ENCODE measurements at regions not wholly inside any gene's neighbourhood (a gene's known extent, or its start where the extent isn't known, plus 50 kb on each side); places are given as distances from the start of the nearest gene placed in this dataset.
"Not testable (repeated sequence)": the region's sequence is repeated elsewhere in the genome, so short reads cannot be mapped to it uniquely, and the experiment has no call there.

GRCh38 chr9:103277240-103277639 lies 282.1 kb downstream of the CYLC2 start:
- DNase-seq, result no peak
- H3K4me1 Mint-ChIP-seq, result no peaks in the 10 kb centered on the region
- H3K4me3 Mint-ChIP-seq, result no peak overlapping the region
- intact Hi-C loops (cut with micrococcal nuclease), result no loop called here
- H3K36me3 Mint-ChIP-seq (ENCODE audit: low read depth), result no peaks in the 10 kb centered on the region
- no peaks in the 10 kb centered on the region for H3K9me3 Mint-ChIP-seq
- H3K27me3 Mint-ChIP-seq, result no peaks in the 10 kb centered on the region
- no peak overlapping the region for H3K27ac Mint-ChIP-seq

- Mint-ChIP-seq H3K9me3 (peaks cover 3% of the 10 kb centered on the region), H3K4me1 (no peaks in the 10 kb centered on the region), H3K27me3 (no peaks in the 10 kb centered on the region), H3K4me3 (no peak overlapping the region), H3K27ac (no peak overlapping the region), H3K36me3 (ENCODE audit: low read depth) (no peaks in the 10 kb centered on the region)
- DNase-seq, result no peak
- intact Hi-C loops (cut with micrococcal nuclease), result no loop called here
Observed at GRCh38 chr9:103281126-103281525, 286.0 kb downstream of the CYLC2 start.

GRCh38 chr9:103287361-103287760 lies 292.2 kb downstream of the CYLC2 start:
- Mint-ChIP-seq H3K9me3 (peaks cover 3% of the 10 kb centered on the region), H3K4me1 (no peaks in the 10 kb centered on the region), H3K27ac (no peak overlapping the region), H3K36me3 (ENCODE audit: low read depth) (no peaks in the 10 kb centered on the region), H3K27me3 (no peaks in the 10 kb centered on the region), H3K4me3 (no peak overlapping the region)
- intact Hi-C loops (cut with micrococcal nuclease), result no loop called here
- DNase-seq, result no peak

GRCh38 chr9:103296189-103296588 lies 301.1 kb downstream of the CYLC2 start:
- intact Hi-C loops (cut with micrococcal nuclease), result no loop called here
- DNase-seq, result no peak
- no peaks in the 10 kb centered on the region for H3K36me3 Mint-ChIP-seq (ENCODE audit: low read depth)
- no peaks in the 10 kb centered on the region for H3K27me3 Mint-ChIP-seq
- H3K4me1 Mint-ChIP-seq, result no peaks in the 10 kb centered on the region
- no peaks in the 10 kb centered on the region for H3K9me3 Mint-ChIP-seq
- H3K4me3 Mint-ChIP-seq, result no peak overlapping the region
- no peak overlapping the region for H3K27ac Mint-ChIP-seq

- H3K36me3 Mint-ChIP-seq (ENCODE audit: low read depth), result no peaks in the 10 kb centered on the region
- H3K4me3 Mint-ChIP-seq, result no peak overlapping the region
- H3K27ac Mint-ChIP-seq, result no peak overlapping the region
- H3K4me1 Mint-ChIP-seq, result no peaks in the 10 kb centered on the region
- H3K9me3 Mint-ChIP-seq, result peaks cover 3% of the 10 kb centered on the region
- intact Hi-C loops (cut with micrococcal nuclease), result no loop called here
- no peak for DNase-seq
- no peaks in the 10 kb centered on the region for H3K27me3 Mint-ChIP-seq
Observed at GRCh38 chr9:103301051-103301450, 305.9 kb downstream of the CYLC2 start.

- Mint-ChIP-seq H3K27me3 (no peaks in the 10 kb centered on the region), H3K36me3 (ENCODE audit: low read depth) (no peaks in the 10 kb centered on the region), H3K27ac (no peak overlapping the region), H3K4me1 (no peaks in the 10 kb centered on the region), H3K9me3 (peaks cover 3% of the 10 kb centered on the region), H3K4me3 (no peak overlapping the region)
- intact Hi-C loops (cut with micrococcal nuclease), result no loop called here
- no peak for DNase-seq
Observed at GRCh38 chr9:103304797-103305196, 309.7 kb downstream of the CYLC2 start.

- intact Hi-C loops (cut with micrococcal nuclease), result no loop called here
- DNase-seq, result no peak
- no peaks in the 10 kb centered on the region for H3K9me3 Mint-ChIP-seq
- H3K4me3 Mint-ChIP-seq, result no peak overlapping the region
- H3K36me3 Mint-ChIP-seq (ENCODE audit: low read depth), result no peaks in the 10 kb centered on the region
- no peaks in the 10 kb centered on the region for H3K4me1 Mint-ChIP-seq
- no peaks in the 10 kb centered on the region for H3K27me3 Mint-ChIP-seq
- no peak overlapping the region for H3K27ac Mint-ChIP-seq
Observed at GRCh38 chr9:103319979-103320378, 324.8 kb downstream of the CYLC2 start.

- Mint-ChIP-seq H3K27me3 (no peaks in the 10 kb centered on the region), H3K9me3 (peaks cover 5% of the 10 kb centered on the region), H3K4me1 (no peaks in the 10 kb centered on the region), H3K27ac (no peak overlapping the region), H3K4me3 (no peak overlapping the region), H3K36me3 (ENCODE audit: low read depth) (no peaks in the 10 kb centered on the region)
- intact Hi-C loops (cut with micrococcal nuclease), result no loop called here
- DNase-seq, result no peak
Observed at GRCh38 chr9:103323699-103324098, 328.6 kb downstream of the CYLC2 start.

GRCh38 chr9:103335461-103335860 lies 340.3 kb downstream of the CYLC2 start:
- Mint-ChIP-seq H3K4me3 (no peak overlapping the region), H3K9me3 (no peaks in the 10 kb centered on the region), H3K4me1 (no peaks in the 10 kb centered on the region), H3K36me3 (ENCODE audit: low read depth) (no peaks in the 10 kb centered on the region), H3K27me3 (no peaks in the 10 kb centered on the region), H3K27ac (no peak overlapping the region)
- no peak for DNase-seq
- intact Hi-C loops (cut with micrococcal nuclease), result no loop called here

GRCh38 chr9:103355000-103355399 lies 359.9 kb downstream of the CYLC2 start:
- Mint-ChIP-seq H3K36me3 (ENCODE audit: low read depth) (no peaks in the 10 kb centered on the region), H3K27ac (no peak overlapping the region), H3K4me1 (no peaks in the 10 kb centered on the region), H3K27me3 (no peaks in the 10 kb centered on the region), H3K4me3 (no peak overlapping the region), H3K9me3 (peaks cover 9% of the 10 kb centered on the region)
- no peak for DNase-seq
- intact Hi-C loops (cut with micrococcal nuclease), result no loop called here

- intact Hi-C loops (cut with micrococcal nuclease); DNase-seq; H3K9me3 Mint-ChIP-seq; H3K36me3 Mint-ChIP-seq (ENCODE audit: low read depth); H3K27ac Mint-ChIP-seq; H3K4me1 Mint-ChIP-seq; H3K27me3 Mint-ChIP-seq; H3K4me3 Mint-ChIP-seq: not testable (repeated sequence)
Observed at GRCh38 chr9:103357980-103358379, 362.8 kb downstream of the CYLC2 start.

GRCh38 chr9:103361906-103362305 lies 366.8 kb downstream of the CYLC2 start:
- H3K4me1 Mint-ChIP-seq, result no peaks in the 10 kb centered on the region
- no peaks in the 10 kb centered on the region for H3K36me3 Mint-ChIP-seq (ENCODE audit: low read depth)
- H3K4me3 Mint-ChIP-seq, result no peak overlapping the region
- H3K27me3 Mint-ChIP-seq, result no peaks in the 10 kb centered on the region
- no peak for DNase-seq
- H3K9me3 Mint-ChIP-seq, result peaks cover 5% of the 10 kb centered on the region
- H3K27ac Mint-ChIP-seq, result no peak overlapping the region
- intact Hi-C loops (cut with micrococcal nuclease), result no loop called here

- H3K36me3 Mint-ChIP-seq (ENCODE audit: low read depth), result no peaks in the 10 kb centered on the region
- no peaks in the 10 kb centered on the region for H3K4me1 Mint-ChIP-seq
- intact Hi-C loops (cut with micrococcal nuclease), result no loop called here
- H3K27me3 Mint-ChIP-seq, result no peaks in the 10 kb centered on the region
- DNase-seq, result no peak
- no peak overlapping the region for H3K27ac Mint-ChIP-seq
- H3K9me3 Mint-ChIP-seq, result peaks cover 5% of the 10 kb centered on the region
- H3K4me3 Mint-ChIP-seq, result no peak overlapping the region
Observed at GRCh38 chr9:103362986-103363385, 367.9 kb downstream of the CYLC2 start.

GRCh38 chr9:103364753-103365152 lies 369.6 kb downstream of the CYLC2 start:
- no peak overlapping the region for H3K27ac Mint-ChIP-seq
- no peaks in the 10 kb centered on the region for H3K4me1 Mint-ChIP-seq
- no peaks in the 10 kb centered on the region for H3K27me3 Mint-ChIP-seq
- H3K9me3 Mint-ChIP-seq, result no peaks in the 10 kb centered on the region
- H3K36me3 Mint-ChIP-seq (ENCODE audit: low read depth), result no peaks in the 10 kb centered on the region
- DNase-seq, result no peak
- intact Hi-C loops (cut with micrococcal nuclease), result no loop called here
- no peak overlapping the region for H3K4me3 Mint-ChIP-seq

- intact Hi-C loops (cut with micrococcal nuclease), result no loop called here
- Mint-ChIP-seq H3K4me1 (no peaks in the 10 kb centered on the region), H3K27me3 (no peaks in the 10 kb centered on the region), H3K9me3 (peaks cover 3% of the 10 kb centered on the region), H3K4me3 (no peak overlapping the region), H3K27ac (no peak overlapping the region), H3K36me3 (ENCODE audit: low read depth) (no peaks in the 10 kb centered on the region)
- no peak for DNase-seq
Observed at GRCh38 chr9:103371152-103371551, 376.0 kb downstream of the CYLC2 start.
